Testis (tissue), 2 donors: ENCODE measurements at regions not wholly inside any gene's neighbourhood (a gene's known extent, or its start where the extent isn't known, plus 50 kb on each side); places are given as distances from the start of the nearest gene placed in this dataset.

Source experiments
- CTCF ChIP-seq, 3 experiments: fragments of 450-650 bp in 2 of 3; fragments of 200-600 bp in 1 of 3; sonication (generic) in 1 of 3; IDR thresholded peaks; one replicate each; pipeline ENCODE4 v1.5.1; 2016 to 2019; ENCODE audit warnings: antibody characterized with exemption in 3 of 3, mild to moderate bottlenecking in 2 of 3, moderate library complexity in 1 of 3
- POLR2A ChIP-seq: fragments of 450-650 bp; IDR thresholded peaks from one replicate; pipeline ENCODE4 v1.6.1; 2017; ENCODE audit warnings: antibody characterized with exemption, mild to moderate bottlenecking, moderate library complexity

GRCh38 chr14:98022541-98023520 lies 1225.6 kb downstream of the VRK1 start:
- TF ChIP-seq CTCF (IDR thresholded peaks at IDR 0.05) = no peak
- TF ChIP-seq POLR2A = no peak
